ENCODE measurements at regions not wholly inside any gene's neighbourhood (a gene's known extent, or its start where the extent isn't known, plus 50 kb on each side); places are given as distances from the start of the nearest gene placed in this dataset.
"Not testable (repeated sequence)": the region's sequence is repeated elsewhere in the genome, so short reads cannot be mapped to it uniquely, and the experiment has no call there.

- dilution Hi-C loops (cut with MboI; ENCODE audit: extremely low pct_ligation_motif_present, low sequenced_read_pairs); BruUV-seq (replicated peaks); H3K9me1 ChIP-seq (replicated peaks; ENCODE audit: control insufficient read depth, extremely low read depth, insufficient read depth, low read length); H3K9me3 ChIP-seq (replicated peaks; ENCODE audit: control insufficient read depth, insufficient read depth, low read length); H3K4me3 ChIP-seq (replicated peaks in 1 of 3; ENCODE audit: insufficient read depth in 1 of 3, low read depth in 1 of 3, low read length in 3 of 3); DNase-seq (ENCODE audit: low read depth, low spot score); intact Hi-C loops (cut with micrococcal nuclease); H3K4me2 ChIP-seq (ENCODE audit: insufficient read depth, low read length); H3K79me2 ChIP-seq (ENCODE audit: control insufficient read depth, insufficient read depth, low read length); H3K36me3 ChIP-seq (ENCODE audit: control insufficient read depth in 2 of 2, extremely low read depth in 1 of 2, insufficient read depth in 2 of 2, low read length in 2 of 2); H4K20me1 ChIP-seq (replicated peaks; ENCODE audit: control insufficient read depth, extremely low read depth, insufficient read depth, low read length); CTCF ChIA-PET; H3K9ac ChIP-seq (replicated peaks; ENCODE audit: extremely low read depth, insufficient read depth, low read length); POLR2A ChIA-PET; FAIRE-seq; H3K27ac ChIP-seq (ENCODE audit: insufficient read depth, low read depth, low read length); H2AFZ ChIP-seq (ENCODE audit: low read depth, low read length); H3K4me1 ChIP-seq (ENCODE audit: control insufficient read depth, extremely low read depth, insufficient read depth, low read length): not testable (repeated sequence)
- peaks cover 1 to 10% of the 10 kb centered on the region in 2 experiments for H3K27me3 ChIP-seq (ENCODE audit: control insufficient read depth in 2 of 2, insufficient read depth in 2 of 2, low read length in 2 of 2)
Measured at GRCh38 chr2:201946746-201947145, 86.9 kb upstream of the FZD7 start.

GRCh38 chr2:201947287-201947686, 86.4 kb upstream of the FZD7 start:
- FAIRE-seq = no peak
- Histone ChIP-seq H3K4me1 (ENCODE audit: control insufficient read depth, extremely low read depth, insufficient read depth, low read length) (no peaks in the 10 kb centered on the region), H3K27ac (ENCODE audit: insufficient read depth, low read depth, low read length) (no peak overlapping the region), H3K79me2 (ENCODE audit: control insufficient read depth, insufficient read depth, low read length) (no peaks in the 10 kb centered on the region), H4K20me1 (replicated peaks; ENCODE audit: control insufficient read depth, extremely low read depth, insufficient read depth, low read length) (no peaks in the 10 kb centered on the region), H3K27me3 (ENCODE audit: control insufficient read depth in 2 of 2, insufficient read depth in 2 of 2, low read length in 2 of 2) (peaks cover 1 to 12% of the 10 kb centered on the region in 2 experiments), H3K4me3 (replicated peaks in 1 of 3; ENCODE audit: insufficient read depth in 1 of 3, low read depth in 1 of 3, low read length in 3 of 3) (no peak overlapping the region), H3K36me3 (ENCODE audit: control insufficient read depth in 2 of 2, extremely low read depth in 1 of 2, insufficient read depth in 2 of 2, low read length in 2 of 2) (no peaks in the 10 kb centered on the region), H3K4me2 (ENCODE audit: insufficient read depth, low read length) (no peak overlapping the region), H2AFZ (ENCODE audit: low read depth, low read length) (no peak overlapping the region), H3K9me1 (replicated peaks; ENCODE audit: control insufficient read depth, extremely low read depth, insufficient read depth, low read length) (no peaks in the 10 kb centered on the region), H3K9me3 (replicated peaks; ENCODE audit: control insufficient read depth, insufficient read depth, low read length) (no peaks in the 10 kb centered on the region), H3K9ac (replicated peaks; ENCODE audit: extremely low read depth, insufficient read depth, low read length) (no peak overlapping the region)
- no peak for DNase-seq (ENCODE audit: low read depth, low spot score)
- TF ChIP-seq JUN (IDR thresholded peaks at IDR 0.05; ENCODE audit: borderline replicate concordance, insufficient read depth, insufficient read length, low read depth) = no peak
- no peak for TF ChIP-seq MAX (IDR thresholded peaks at IDR 0.05; ENCODE audit: insufficient read depth, insufficient read length)
- no peak for TF ChIP-seq FOS (IDR thresholded peaks at IDR 0.05; ENCODE audit: borderline replicate concordance, insufficient read depth, low read length)
- TF ChIP-seq EZH2 (IDR thresholded peaks at IDR 0.05; ENCODE audit: borderline replicate concordance, low read depth, low read length, severe bottlenecking) = no peak
- no peak for TF ChIP-seq CTCF (IDR thresholded peaks at IDR 0.05; ENCODE audit: extremely low read depth in 1 of 2, insufficient read depth in 1 of 2, low read depth in 1 of 2, low read length in 2 of 2)
- no peak for TF ChIP-seq POLR2A (IDR thresholded peaks at IDR 0.05; ENCODE audit: low read depth, low read length)
- no peak for TF ChIP-seq POLR2AphosphoS5 (IDR thresholded peaks at IDR 0.05; ENCODE audit: insufficient read depth, low read depth, low read length)
- TF ChIP-seq MYC (IDR thresholded peaks at IDR 0.05; ENCODE audit: low read depth, low read length) = no peak
- TF ChIP-seq GATA2 (IDR thresholded peaks at IDR 0.05; ENCODE audit: insufficient read depth, insufficient read length, low read depth, low read length) = no peak
- CTCF ChIA-PET = no interaction called here
- dilution Hi-C loops (cut with MboI; ENCODE audit: extremely low pct_ligation_motif_present, low sequenced_read_pairs) (no loop called here), intact Hi-C loops (cut with micrococcal nuclease) (no loop called here)
- BruUV-seq (replicated peaks) = no TSS peak
- POLR2A ChIA-PET = no interaction called here

Data from endothelial cell of umbilical vein (primary cell).